LNCAP (cell line): ENCODE measurements at regions not wholly inside any gene's neighbourhood (a gene's known extent, or its start where the extent isn't known, plus 50 kb on each side); places are given as distances from the start of the nearest gene placed in this dataset.

Source experiments
- CTCF ChIP-seq: fragments of 450-650 bp; IDR thresholded peaks from 2 replicates; pipeline ENCODE4 v1.5.1; 2017; ENCODE audit warnings: mild to moderate bottlenecking

GRCh38 chr6:21747441-21747840, 153.9 kb downstream of the SOX4 start:
- TF ChIP-seq CTCF: no peak

GRCh38 chr6:21748343-21749056, 154.9 kb downstream of the SOX4 start:
- TF ChIP-seq CTCF: no peak

GRCh38 chr6:21749754-21750153, 156.2 kb downstream of the SOX4 start:
- TF ChIP-seq CTCF: no peak

- TF ChIP-seq CTCF: no peak
These were observed 157.0 kb downstream of the SOX4 start for GRCh38 chr6:21750575-21750974.

GRCh38 chr6:21751608-21752007, 158.1 kb downstream of the SOX4 start:
- TF ChIP-seq CTCF: no peak

GRCh38 chr6:21752054-21752811, 158.7 kb downstream of the SOX4 start:
- no peak for TF ChIP-seq CTCF

- TF ChIP-seq CTCF: no peak
These were observed 159.9 kb downstream of the SOX4 start for GRCh38 chr6:21753241-21754108.
